K562 (cell line): ENCODE measurements at regions not wholly inside any gene's neighbourhood (a gene's known extent, or its start where the extent isn't known, plus 50 kb on each side); places are given as distances from the start of the nearest gene placed in this dataset.

Experiments
- ATAC-seq: fragments of 200-7000 bp; cut with Tn5 transposase; 3 replicates; pipeline ENCODE4 v1.9.1; 2020; ENCODE audit warnings: moderate library complexity
- BruUV-seq: library from RNA; stranded (reverse); fragments of 400-500 nt; replicated peaks from 2 replicates; lab custom pipeline; 2021; lab: Mats Ljungman, UMichigan
- CTCF ChIA-PET: fragments of 300-600 bp; formaldehyde crosslinking; extraction: SDS; loops from one replicate; lab custom pipeline; 2021; ENCODE audit warnings: low intra/inter-chr PET ratio; lab: Yijun Ruan, JAX
- POLR2A ChIA-PET: fragments of 300-600, 350-650 bp; sonication (Branson Sonifier 250); formaldehyde crosslinking; extraction: SDS; loops from one replicate; lab custom pipeline; 2021; ENCODE audit warnings: antibody characterized with exemption, inconsistent platforms; lab: Yijun Ruan, JAX
- DNase-seq, 4 experiments: peaks; one replicate each; pipeline versions ENCODE4 v3.0.0 to v3.0.0-alpha.2; 2011 to 2018; ENCODE audit warnings: low spot score in 3 of 4, mixed read lengths in 3 of 4; ENCODE audit errors: extremely low read depth in 1 of 4
- FAIRE-seq: peaks from 2 replicates; lab custom pipeline; 2011; peaks lifted over from hg19 to GRCh38; lab: Jason Lieb, UNC
- H2AFZ ChIP-seq: 2 replicates; pipeline ENCODE4 v1.6.0; 2011; ENCODE audit warnings: low read depth, low read length, control low read depth, inconsistent platforms
- H3K27ac ChIP-seq: fragments of 200-600 bp; 3 replicates; pipeline ENCODE4 v1.8.0; 2011; ENCODE audit warnings: low read depth, mild to moderate bottlenecking, control low read depth, inconsistent platforms, low read length, moderate library complexity, mixed read lengths; ENCODE audit errors: extremely low read depth
- H3K27me3 ChIP-seq, 2 experiments: fragments of 300-600 bp in 1 of 2; 2 replicates in 1 of 2; 3 replicates in 1 of 2; pipeline versions ENCODE4 v1.6.0 to v1.8.0; 2011; ENCODE audit warnings: inconsistent platforms in 2 of 2, low read length in 2 of 2, mild to moderate bottlenecking in 1 of 2, mixed read lengths in 1 of 2, moderate library complexity in 1 of 2; ENCODE audit not compliant: control insufficient read depth in 2 of 2, insufficient read depth in 2 of 2
- H3K36me3 ChIP-seq: fragments of 300-600 bp; 3 replicates; pipeline ENCODE4 v1.8.0; 2011; ENCODE audit warnings: mild to moderate bottlenecking, low read length, inconsistent platforms; ENCODE audit not compliant: control insufficient read depth, insufficient read depth
- H3K4me1 ChIP-seq, 2 experiments: fragments of 200-600 bp in 1 of 2; replicated peaks in 1 of 2; 2 replicates in 1 of 2; 3 replicates in 1 of 2; pipeline versions ENCODE4 v1.5.1 to v1.8.0; 2011; ENCODE audit warnings: inconsistent platforms in 2 of 2, low read length in 2 of 2, mild to moderate bottlenecking in 1 of 2, mixed read lengths in 1 of 2, moderate library complexity in 1 of 2; ENCODE audit not compliant: control insufficient read depth in 2 of 2, insufficient read depth in 2 of 2
- H3K4me2 ChIP-seq: 2 replicates; pipeline ENCODE4 v1.6.1; 2011; ENCODE audit warnings: low read length, control low read depth, inconsistent platforms, mixed read lengths; ENCODE audit not compliant: insufficient read depth
- H3K4me3 ChIP-seq: fragments of 200-600 bp; sonication (generic), shearing (Covaris generic); 2 replicates; pipeline ENCODE4 v1.5.1; 2016; ENCODE audit warnings: control low read depth, inconsistent platforms
- H3K79me2 ChIP-seq: fragments of 200-600 bp; 3 replicates; pipeline ENCODE4 v1.8.0; 2011; ENCODE audit warnings: low read length, inconsistent platforms; ENCODE audit not compliant: control insufficient read depth, insufficient read depth
- H3K9ac ChIP-seq, 2 experiments: 2 replicates each; pipeline versions ENCODE4 v1.6.0 to v1.6.1; 2011; ENCODE audit warnings: low read depth in 2 of 2, low read length in 2 of 2, control low read depth in 1 of 2, inconsistent platforms in 1 of 2, mild to moderate bottlenecking in 1 of 2, mixed read lengths in 1 of 2; ENCODE audit not compliant: insufficient read depth in 1 of 2
- H3K9me1 ChIP-seq: one replicate; pipeline ENCODE4 v1.6.0; 2011; ENCODE audit warnings: inconsistent platforms, mild to moderate bottlenecking, low read length, moderate library complexity; ENCODE audit not compliant: control insufficient read depth, insufficient read depth
- H3K9me3 ChIP-seq: replicated peaks from 2 replicates; pipeline ENCODE4 v1.5.1; 2011; ENCODE audit warnings: low read depth, low read length, inconsistent platforms; ENCODE audit not compliant: control insufficient read depth, insufficient read depth
- H4K20me1 ChIP-seq: replicated peaks from 2 replicates; pipeline ENCODE4 v1.6.1; 2011; ENCODE audit warnings: low read length, inconsistent platforms, mixed read lengths; ENCODE audit not compliant: control insufficient read depth, insufficient read depth
- ATF7 ChIP-seq: fragments of 450-650 bp; IDR thresholded peaks from 2 replicates; pipeline ENCODE4 v1.7.1; 2014; ENCODE audit warnings: mild to moderate bottlenecking, moderate library complexity
- CBX2 ChIP-seq: fragments of 200-600 bp; sonication (generic); IDR thresholded peaks from one replicate; pipeline ENCODE4 v1.6.1; 2012; ENCODE audit warnings: mild to moderate bottlenecking, low read length, inconsistent platforms; ENCODE audit not compliant: insufficient read depth, poor library complexity, severe bottlenecking
- CXXC5 ChIP-seq: fragments of 250-450 bp; sonication (Bioruptor Pico); IDR thresholded peaks from 2 replicates; pipeline ENCODE4 v1.8.0; 2022; ENCODE audit warnings: inconsistent platforms, mild to moderate bottlenecking, moderate library complexity
- HLTF ChIP-seq: fragments of 450-650 bp; IDR thresholded peaks from 2 replicates; pipeline ENCODE4 v1.6.1; 2016
- HNRNPH1 ChIP-seq: fragments of 200-400 bp; formaldehyde crosslinking; optimal IDR thresholded peaks from 2 replicates; pipeline ENCODE3; 2017; ENCODE audit warnings: low read depth, mild to moderate bottlenecking, low read length, moderate library complexity
- KHSRP ChIP-seq: fragments of 450-650 bp; IDR thresholded peaks from 2 replicates; pipeline ENCODE4 v1.6.1; 2017
- KLF10 ChIP-seq: fragments of 250-450 bp; sonication (Bioruptor Pico); IDR thresholded peaks from 2 replicates; pipeline ENCODE4 v1.6.1; 2021; ENCODE audit warnings: matching md5 sums
- LCOR ChIP-seq: sonication (generic); formaldehyde crosslinking; IDR thresholded peaks from 2 replicates; pipeline ENCODE4 v1.8.0; 2022; ENCODE audit warnings: mild to moderate bottlenecking, missing genetic modification reagents
- NFRKB ChIP-seq: fragments of 450-650 bp; IDR thresholded peaks from 2 replicates; pipeline ENCODE4 v1.6.1; 2016; ENCODE audit warnings: low read depth
- NONO ChIP-seq, 2 experiments: fragments of 200-400 bp in 1 of 2; fragments of 450-650 bp in 1 of 2; formaldehyde crosslinking in 1 of 2; IDR thresholded peaks; 2 replicates each; pipeline ENCODE4 v1.6.1; 2017; ENCODE audit warnings: low read depth in 2 of 2, mild to moderate bottlenecking in 2 of 2, moderate library complexity in 2 of 2, low read length in 1 of 2
- POLR2AphosphoS5 ChIP-seq: IDR thresholded peaks from 2 replicates; pipeline ENCODE4 v1.6.1; 2011; ENCODE audit warnings: mild to moderate bottlenecking, low read depth, low read length, moderate library complexity; ENCODE audit not compliant: control insufficient read depth, insufficient read depth
- SMARCE1 ChIP-seq: fragments of 450-650 bp; IDR thresholded peaks from 2 replicates; pipeline ENCODE4 v1.7.1; 2016; ENCODE audit warnings: mild to moderate bottlenecking
- ZBTB17 ChIP-seq: fragments of 450-650 bp; formaldehyde crosslinking; IDR thresholded peaks from 2 replicates; pipeline ENCODE4 v1.4.0; 2020; ENCODE audit warnings: mild to moderate bottlenecking
- ZBTB7A ChIP-seq: IDR thresholded peaks from 2 replicates; pipeline ENCODE4 v1.6.1; 2011; ENCODE audit warnings: low read depth, mild to moderate bottlenecking, low read length, moderate library complexity, borderline replicate concordance; ENCODE audit not compliant: control insufficient read depth
- ZFPM2 ChIP-seq: fragments of 250-450 bp; sonication (Bioruptor Pico); IDR thresholded peaks from 2 replicates; pipeline ENCODE4 v1.5.1; 2022; ENCODE audit warnings: mild to moderate bottlenecking
- WGBS: fragments of 100-300 bp; shearing (Covaris generic); methylation state at CpG from one replicate; pipeline ENCODE4 v1.1.6; 2016; ENCODE audit warnings: low coverage, mixed read lengths; ENCODE audit not compliant: insufficient coverage; ENCODE audit errors: missing lambda C conversion rate; 5-methylcytosine and 5-hydroxymethylcytosine counted together
- in situ Hi-C: fragments of 300-500 bp; cut with MboI; formaldehyde crosslinking; loops from 4 replicates; pipeline ENCODE4 v1.15.0; 2018; ENCODE audit warnings: inconsistent platforms, mixed read lengths
- intact Hi-C: fragments of 100-400 bp; cut with micrococcal nuclease; formaldehyde crosslinking; loops from 2 replicates; pipeline ENCODE4 v1.14.2; 2022
- TF ChIP-seq, protein P1 (sequence below): fragments of 250-450 bp; sonication (Bioruptor Pico); IDR thresholded peaks from 2 replicates; pipeline ENCODE4 v1.5.0; 2021; ENCODE audit warnings: mild to moderate bottlenecking, borderline replicate concordance
- TF ChIP-seq, protein P2 (sequence below): sonication (generic); formaldehyde crosslinking; IDR thresholded peaks from 2 replicates; pipeline ENCODE4 v1.8.1; 2023; ENCODE audit warnings: mild to moderate bottlenecking, missing genetic modification reagents
- TF ChIP-seq, protein P3 (sequence below): sonication (generic); formaldehyde crosslinking; IDR thresholded peaks from 2 replicates; pipeline ENCODE4 v1.8.0; 2022; ENCODE audit warnings: missing genetic modification reagents, mild to moderate bottlenecking, borderline replicate concordance

DNA sequence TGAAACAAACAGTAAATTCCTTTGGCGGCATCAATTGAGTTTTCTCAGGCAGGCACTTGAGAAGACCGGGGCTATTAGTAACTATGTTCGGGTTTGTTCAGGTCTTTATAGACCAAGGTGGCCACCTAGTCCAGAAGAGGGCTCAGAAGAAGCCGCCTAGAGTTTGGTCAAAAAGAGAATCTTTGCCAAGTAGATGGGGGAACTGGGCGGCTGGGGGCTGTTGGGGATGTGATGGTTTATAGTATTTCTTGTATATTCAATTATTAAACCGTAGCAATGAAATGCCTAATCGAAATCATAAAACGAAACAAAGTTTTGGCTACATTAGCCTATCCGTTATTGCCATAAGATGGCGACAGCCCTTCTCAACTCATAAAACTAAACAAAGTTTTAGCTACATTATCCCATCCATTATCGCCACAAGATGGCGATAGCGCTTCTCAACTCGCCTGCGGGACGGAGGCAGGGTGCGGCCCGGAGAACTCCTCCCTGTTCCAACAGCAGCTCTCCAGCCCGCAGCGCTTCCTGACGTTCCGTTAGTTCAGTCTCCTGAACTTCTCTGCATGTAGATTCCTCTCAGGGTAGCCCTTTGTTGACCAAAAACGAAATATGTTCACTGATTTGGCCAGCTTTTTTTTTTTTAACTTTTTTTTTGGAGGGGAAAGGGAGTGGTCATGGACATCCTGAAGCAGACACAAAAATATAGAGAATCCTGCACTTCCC is 120.5 kb upstream of the PRSS16 start:
- ATAC-seq: peak; percentile 77
- H3K9me3 ChIP-seq: no peaks in the 10 kb centered on the region
- ChIA-PET CTCF (interaction anchor here (0.6 to 2.4 kb wide), 9 partner anchors 24 to 1102 kb away, joined by 3 to 16 read pairs (median 3); no protein-coding TSS in a partner anchor), POLR2A (interaction anchor here (0.5 to 9.3 kb wide), 21 partner anchors 8 to 1201 kb away, joined by 3 to 726 read pairs (median 4); a partner anchor contains a TSS)
- peak overlapping the region; percentile 46 to 99; a peak in 3 of 4 replicates for H3K9ac ChIP-seq
- H3K36me3 ChIP-seq: peaks cover 87% of the 10 kb centered on the region
- intact Hi-C loops (loop anchor here (1.0 kb wide), 2 partner anchors 31 to 61 kb away; no protein-coding TSS in a partner anchor), in situ Hi-C loops (no loop called here)
- 15% methylated on average over 22 of the region's 23 CpGs for WGBS
- H3K27me3 ChIP-seq: no peaks in the 10 kb centered on the region
- no TSS peak for BruUV-seq
- peaks cover 11% of the 10 kb centered on the region; the same call in 1 of the 2 replicates for H4K20me1 ChIP-seq
- peak; percentile 92 for FAIRE-seq
- H2AFZ ChIP-seq: peak overlapping the region; percentile 10; the same call in 1 of the 2 replicates
- peak overlapping the region; percentile 93 for H3K4me2 ChIP-seq
- peak; percentile 76 to 97 (median 78) for DNase-seq
- H3K9me1 ChIP-seq: no peaks in the 10 kb centered on the region
- H3K4me1 ChIP-seq: peaks cover 0 to 3% of the 10 kb centered on the region in 2 experiments; a peak in 2 of 5 replicates
- H3K27ac ChIP-seq: peak overlapping the region; percentile 66
- peak overlapping the region; percentile 26 for H3K4me3 ChIP-seq
- H3K79me2 ChIP-seq: peaks cover 90% of the 10 kb centered on the region
- no peak for TF ChIP-seq NONO (IDR thresholded peaks at IDR 0.05; ENCODE audit: low read depth in 2 of 2, low read length in 1 of 2)
- TF ChIP-seq HLTF: no peak
- TF ChIP-seq KHSRP: no peak
- TF ChIP-seq POLR2AphosphoS5: peak; percentile 95
- TF ChIP-seq ZBTB7A: no peak
- TF ChIP-seq, protein P1, sequence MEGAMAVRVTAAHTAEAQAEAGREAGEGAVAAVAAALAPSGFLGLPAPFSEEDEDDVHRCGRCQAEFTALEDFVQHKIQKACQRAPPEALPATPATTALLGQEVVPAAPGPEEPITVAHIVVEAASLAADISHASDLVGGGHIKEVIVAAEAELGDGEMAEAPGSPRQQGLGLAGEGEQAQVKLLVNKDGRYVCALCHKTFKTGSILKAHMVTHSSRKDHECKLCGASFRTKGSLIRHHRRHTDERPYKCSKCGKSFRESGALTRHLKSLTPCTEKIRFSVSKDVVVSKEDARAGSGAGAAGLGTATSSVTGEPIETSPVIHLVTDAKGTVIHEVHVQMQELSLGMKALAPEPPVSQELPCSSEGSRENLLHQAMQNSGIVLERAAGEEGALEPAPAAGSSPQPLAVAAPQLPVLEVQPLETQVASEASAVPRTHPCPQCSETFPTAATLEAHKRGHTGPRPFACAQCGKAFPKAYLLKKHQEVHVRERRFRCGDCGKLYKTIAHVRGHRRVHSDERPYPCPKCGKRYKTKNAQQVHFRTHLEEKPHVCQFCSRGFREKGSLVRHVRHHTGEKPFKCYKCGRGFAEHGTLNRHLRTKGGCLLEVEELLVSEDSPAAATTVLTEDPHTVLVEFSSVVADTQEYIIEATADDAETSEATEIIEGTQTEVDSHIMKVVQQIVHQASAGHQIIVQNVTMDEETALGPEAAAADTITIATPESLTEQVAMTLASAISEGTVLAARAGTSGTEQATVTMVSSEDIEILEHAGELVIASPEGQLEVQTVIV (CRISPR knock-in tag): no peak
- no peak for TF ChIP-seq CBX2
- TF ChIP-seq LCOR (CRISPR knock-in tag): 0 out of 2 replicates have a peak, but pooled peaks have one; percentile 45
- TF ChIP-seq SMARCE1: 0 out of 2 replicates have a peak, but pooled peaks have one; percentile 42
- peak; percentile 75 for TF ChIP-seq CXXC5 (CRISPR knock-in tag)
- TF ChIP-seq KLF10 (CRISPR knock-in tag): no peak
- no peak for TF ChIP-seq ZFPM2 (CRISPR knock-in tag)
- TF ChIP-seq HNRNPH1: no peak
- TF ChIP-seq, protein P2, sequence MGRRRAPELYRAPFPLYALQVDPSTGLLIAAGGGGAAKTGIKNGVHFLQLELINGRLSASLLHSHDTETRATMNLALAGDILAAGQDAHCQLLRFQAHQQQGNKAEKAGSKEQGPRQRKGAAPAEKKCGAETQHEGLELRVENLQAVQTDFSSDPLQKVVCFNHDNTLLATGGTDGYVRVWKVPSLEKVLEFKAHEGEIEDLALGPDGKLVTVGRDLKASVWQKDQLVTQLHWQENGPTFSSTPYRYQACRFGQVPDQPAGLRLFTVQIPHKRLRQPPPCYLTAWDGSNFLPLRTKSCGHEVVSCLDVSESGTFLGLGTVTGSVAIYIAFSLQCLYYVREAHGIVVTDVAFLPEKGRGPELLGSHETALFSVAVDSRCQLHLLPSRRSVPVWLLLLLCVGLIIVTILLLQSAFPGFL: no peak
- TF ChIP-seq, protein P3, sequence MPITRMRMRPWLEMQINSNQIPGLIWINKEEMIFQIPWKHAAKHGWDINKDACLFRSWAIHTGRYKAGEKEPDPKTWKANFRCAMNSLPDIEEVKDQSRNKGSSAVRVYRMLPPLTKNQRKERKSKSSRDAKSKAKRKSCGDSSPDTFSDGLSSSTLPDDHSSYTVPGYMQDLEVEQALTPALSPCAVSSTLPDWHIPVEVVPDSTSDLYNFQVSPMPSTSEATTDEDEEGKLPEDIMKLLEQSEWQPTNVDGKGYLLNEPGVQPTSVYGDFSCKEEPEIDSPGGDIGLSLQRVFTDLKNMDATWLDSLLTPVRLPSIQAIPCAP: no peak
- TF ChIP-seq ATF7: peak; percentile 64
- peak; percentile 38; the same call in 1 of the 2 replicates for TF ChIP-seq NFRKB
- TF ChIP-seq ZBTB17: no peak
